HCT116 (cell line): ENCODE measurements at regions not wholly inside any gene's neighbourhood (a gene's known extent, or its start where the extent isn't known, plus 50 kb on each side); places are given as distances from the start of the nearest gene placed in this dataset.

Experiments
- ATAC-seq: fragments of 200-7000 bp; cut with Tn5 transposase; 2 replicates; pipeline ENCODE4 v1.9.1; 2020; ENCODE audit warnings: mild to moderate bottlenecking, moderate library complexity
- BruUV-seq: library from RNA; stranded (reverse); fragments of 400-500 nt; replicated peaks from 2 replicates; lab custom pipeline; 2021; lab: Mats Ljungman, UMichigan
- CTCF ChIA-PET: fragments of 300-600 bp; sonication (Branson Sonifier 250); formaldehyde crosslinking; loops from one replicate; lab custom pipeline; 2021; ENCODE audit warnings: antibody characterized with exemption; lab: Charles Lee
- POLR2A ChIA-PET: fragments of 300-600, 350-600 bp; sonication (Branson Sonifier 250); formaldehyde crosslinking; loops from one replicate; lab custom pipeline; 2021; ENCODE audit warnings: antibody characterized with exemption; lab: Charles Lee
- RAD21 ChIA-PET, 2 experiments: fragments of 300-600 bp; sonication (Branson Sonifier 250); formaldehyde crosslinking; loops; one replicate each; lab custom pipeline; 2023; ENCODE audit warnings: low total read pairs in 2 of 2; ENCODE audit not compliant: uncharacterized antibody in 2 of 2, unreplicated experiment in 2 of 2, low non-redundant PET in 1 of 2; lab: Charles Lee
- DNase-seq: peaks from one replicate; pipeline ENCODE4 v3.0.0-alpha.2; 2010; ENCODE audit warnings: low read depth, low spot score
- H2AFZ ChIP-seq: fragments of 200-600 bp; shearing (Covaris generic), sonication (generic); 2 replicates; pipeline ENCODE4 v1.6.1; 2017; ENCODE audit warnings: low read depth, mixed run types, mixed read lengths, antibody characterized with exemption, low read length; ENCODE audit not compliant: poor library complexity, severe bottlenecking
- H3K27ac ChIP-seq: 2 replicates; pipeline ENCODE4 v1.5.1; 2012; ENCODE audit warnings: low read depth, low read length
- H3K27me3 ChIP-seq: fragments of 200-600 bp; sonication (generic); 2 replicates; pipeline ENCODE4 v1.6.1; 2016; ENCODE audit warnings: mixed run types, low read length, mixed read lengths; ENCODE audit not compliant: insufficient read depth
- H3K36me3 ChIP-seq, 2 experiments: fragments of 200-500 bp in 1 of 2; fragments of 200-600 bp in 1 of 2; sonication (Bioruptor generic) in 1 of 2; sonication (generic) in 1 of 2; 2 replicates each; pipeline versions ENCODE4 v1.5.1 to v1.6.1; 2014 to 2016; ENCODE audit warnings: low read length in 2 of 2, inconsistent platforms in 1 of 2, mixed read lengths in 1 of 2, mixed run types in 1 of 2; ENCODE audit not compliant: insufficient read depth in 2 of 2, control insufficient read depth in 1 of 2
- H3K4me1 ChIP-seq, 2 experiments: fragments of 200-600 bp in 1 of 2; sonication (generic) in 1 of 2; 2 replicates each; pipeline versions ENCODE4 v1.5.1 to v1.6.1; 2012 to 2017; ENCODE audit warnings: low read length in 2 of 2, inconsistent platforms in 1 of 2, mild to moderate bottlenecking in 1 of 2, mixed read lengths in 1 of 2, mixed run types in 1 of 2, moderate library complexity in 1 of 2; ENCODE audit not compliant: insufficient read depth in 2 of 2, control insufficient read depth in 1 of 2
- H3K4me2 ChIP-seq: fragments of 200-600 bp; sonication (generic); 2 replicates; pipeline ENCODE4 v1.6.1; 2017; ENCODE audit warnings: mixed run types, low read length, mixed read lengths
- H3K4me3 ChIP-seq, 2 experiments: fragments of 200-600 bp in 1 of 2; sonication (generic) in 1 of 2; replicated peaks in 1 of 2; 2 replicates each; pipeline ENCODE4 v1.5.1; 2011 to 2016; ENCODE audit warnings: low read length in 2 of 2, control low read depth in 1 of 2, low read depth in 1 of 2, mild to moderate bottlenecking in 1 of 2, mixed read lengths in 1 of 2, mixed run types in 1 of 2
- H3K79me2 ChIP-seq: fragments of 200-600 bp; sonication (generic); 2 replicates; pipeline ENCODE4 v1.6.1; 2017; ENCODE audit warnings: mild to moderate bottlenecking, mixed run types, low read length, moderate library complexity, mixed read lengths; ENCODE audit not compliant: insufficient read depth
- H3K9ac ChIP-seq: fragments of 200-600 bp; sonication (generic); 2 replicates; pipeline ENCODE4 v1.6.1; 2016; ENCODE audit warnings: low read length, mixed read lengths
- H3K9me2 ChIP-seq: fragments of 200-600 bp; sonication (generic), shearing (Covaris generic); 2 replicates; pipeline ENCODE4 v1.6.1; 2017; ENCODE audit warnings: mixed run types, mild to moderate bottlenecking, moderate library complexity; ENCODE audit not compliant: insufficient read depth
- H3K9me3 ChIP-seq, 2 experiments: fragments of 200-500 bp in 1 of 2; fragments of 200-600 bp in 1 of 2; sonication (Bioruptor generic) in 1 of 2; sonication (generic) in 1 of 2; 2 replicates each; pipeline ENCODE4 v1.6.1; 2014 to 2017; ENCODE audit warnings: low read length in 2 of 2, mixed read lengths in 2 of 2, inconsistent platforms in 1 of 2, low read depth in 1 of 2, mild to moderate bottlenecking in 1 of 2, mixed run types in 1 of 2, moderate library complexity in 1 of 2; ENCODE audit not compliant: control insufficient read depth in 1 of 2, insufficient read depth in 1 of 2
- H4K20me1 ChIP-seq: fragments of 200-600 bp; sonication (generic), shearing (Covaris generic); 2 replicates; pipeline ENCODE4 v1.6.1; 2017; ENCODE audit warnings: mixed run types, mild to moderate bottlenecking, moderate library complexity; ENCODE audit not compliant: insufficient read depth
- EGR1 ChIP-seq: IDR thresholded peaks from 2 replicates; pipeline ENCODE4 v1.6.1; 2012; ENCODE audit warnings: low read depth
- POLR2A ChIP-seq: IDR thresholded peaks from 2 replicates; pipeline ENCODE4 v1.7.0; 2011; ENCODE audit warnings: borderline replicate concordance; ENCODE audit not compliant: insufficient read depth, insufficient read length; ENCODE audit errors: extremely low read depth
- POLR2AphosphoS5 ChIP-seq: IDR thresholded peaks from 2 replicates; pipeline ENCODE4 v1.6.1; 2011; ENCODE audit warnings: mild to moderate bottlenecking, low read depth, low read length, moderate library complexity
- RAD21 ChIP-seq: IDR thresholded peaks from 2 replicates; pipeline ENCODE4 v1.6.1; 2012; ENCODE audit warnings: low read depth, mild to moderate bottlenecking
- YY1 ChIP-seq: IDR thresholded peaks from 2 replicates; pipeline ENCODE4 v1.6.1; 2011; ENCODE audit warnings: low read length, low read depth, moderate library complexity, mild to moderate bottlenecking; ENCODE audit not compliant: insufficient replicate concordance; ENCODE audit errors: extremely low read depth
- ZFX ChIP-seq: fragments of 450-650 bp; IDR thresholded peaks from 2 replicates; pipeline ENCODE4 v1.6.1; 2017
- intact Hi-C: fragments of 100-400 bp; cut with micrococcal nuclease; formaldehyde crosslinking; loops from 2 replicates; pipeline ENCODE4 v1.10.0; 2022
- TF ChIP-seq, protein P1 (sequence below): IDR thresholded peaks from 2 replicates; pipeline ENCODE4 v1.6.1; 2011; ENCODE audit warnings: mild to moderate bottlenecking, low read length, moderate library complexity; ENCODE audit not compliant: insufficient replicate concordance; ENCODE audit errors: extremely low read depth
- TF ChIP-seq, protein P2 (sequence below), 3 experiments: fragments of 200-600 bp in 1 of 3; sonication (generic) in 1 of 3; IDR thresholded peaks in 2 of 3; conservative IDR thresholded peaks in 1 of 3; 2 replicates each; pipeline ENCODE4 v1.5.1; 2012 to 2017; ENCODE audit warnings: low read depth in 2 of 3, low read length in 2 of 3, antibody characterized with exemption in 1 of 3, borderline replicate concordance in 1 of 3, control low read depth in 1 of 3, mild to moderate bottlenecking in 1 of 3, mixed read lengths in 1 of 3, mixed run types in 1 of 3, moderate library complexity in 1 of 3; ENCODE audit not compliant: insufficient read depth in 1 of 3
- TF ChIP-seq, protein P3 (sequence below): IDR thresholded peaks from 2 replicates; pipeline ENCODE4 v1.6.1; 2012

DNA sequence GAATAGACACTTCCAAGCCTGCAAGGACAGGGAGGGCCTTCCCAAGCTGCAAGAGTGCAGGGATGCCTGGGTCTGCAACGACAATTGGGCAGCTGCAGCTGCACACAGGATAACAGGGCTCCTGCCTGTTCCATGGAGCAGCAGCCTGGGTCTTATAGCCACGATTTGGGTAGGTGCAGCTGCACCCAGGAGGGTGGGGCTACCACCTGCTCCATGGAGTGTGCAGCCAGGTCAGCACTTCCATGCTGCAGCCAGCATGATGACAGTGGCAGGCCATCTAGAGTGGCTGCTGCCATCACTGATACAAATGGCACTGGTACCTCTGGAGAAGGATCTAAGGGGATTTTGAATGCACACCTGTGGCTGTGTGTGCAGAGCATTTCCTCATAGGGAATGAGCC, 528.5 kb downstream of the DSC3 start:
- DNase-seq (no peak), ATAC-seq (no peak)
- no peak overlapping the region for H3K9ac ChIP-seq
- H3K36me3 ChIP-seq, result no peaks in the 10 kb centered on the region
- CTCF ChIA-PET, result no interaction called here
- TF ChIP-seq ZFX (no peak), YY1 (no peak), POLR2AphosphoS5 (no peak), POLR2A (no peak), EGR1 (no peak), RAD21 (no peak)
- TF ChIP-seq, protein P1, sequence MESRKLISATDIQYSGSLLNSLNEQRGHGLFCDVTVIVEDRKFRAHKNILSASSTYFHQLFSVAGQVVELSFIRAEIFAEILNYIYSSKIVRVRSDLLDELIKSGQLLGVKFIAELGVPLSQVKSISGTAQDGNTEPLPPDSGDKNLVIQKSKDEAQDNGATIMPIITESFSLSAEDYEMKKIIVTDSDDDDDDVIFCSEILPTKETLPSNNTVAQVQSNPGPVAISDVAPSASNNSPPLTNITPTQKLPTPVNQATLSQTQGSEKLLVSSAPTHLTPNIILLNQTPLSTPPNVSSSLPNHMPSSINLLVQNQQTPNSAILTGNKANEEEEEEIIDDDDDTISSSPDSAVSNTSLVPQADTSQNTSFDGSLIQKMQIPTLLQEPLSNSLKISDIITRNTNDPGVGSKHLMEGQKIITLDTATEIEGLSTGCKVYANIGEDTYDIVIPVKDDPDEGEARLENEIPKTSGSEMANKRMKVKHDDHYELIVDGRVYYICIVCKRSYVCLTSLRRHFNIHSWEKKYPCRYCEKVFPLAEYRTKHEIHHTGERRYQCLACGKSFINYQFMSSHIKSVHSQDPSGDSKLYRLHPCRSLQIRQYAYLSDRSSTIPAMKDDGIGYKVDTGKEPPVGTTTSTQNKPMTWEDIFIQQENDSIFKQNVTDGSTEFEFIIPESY, result no peak
- TF ChIP-seq, protein P2, sequence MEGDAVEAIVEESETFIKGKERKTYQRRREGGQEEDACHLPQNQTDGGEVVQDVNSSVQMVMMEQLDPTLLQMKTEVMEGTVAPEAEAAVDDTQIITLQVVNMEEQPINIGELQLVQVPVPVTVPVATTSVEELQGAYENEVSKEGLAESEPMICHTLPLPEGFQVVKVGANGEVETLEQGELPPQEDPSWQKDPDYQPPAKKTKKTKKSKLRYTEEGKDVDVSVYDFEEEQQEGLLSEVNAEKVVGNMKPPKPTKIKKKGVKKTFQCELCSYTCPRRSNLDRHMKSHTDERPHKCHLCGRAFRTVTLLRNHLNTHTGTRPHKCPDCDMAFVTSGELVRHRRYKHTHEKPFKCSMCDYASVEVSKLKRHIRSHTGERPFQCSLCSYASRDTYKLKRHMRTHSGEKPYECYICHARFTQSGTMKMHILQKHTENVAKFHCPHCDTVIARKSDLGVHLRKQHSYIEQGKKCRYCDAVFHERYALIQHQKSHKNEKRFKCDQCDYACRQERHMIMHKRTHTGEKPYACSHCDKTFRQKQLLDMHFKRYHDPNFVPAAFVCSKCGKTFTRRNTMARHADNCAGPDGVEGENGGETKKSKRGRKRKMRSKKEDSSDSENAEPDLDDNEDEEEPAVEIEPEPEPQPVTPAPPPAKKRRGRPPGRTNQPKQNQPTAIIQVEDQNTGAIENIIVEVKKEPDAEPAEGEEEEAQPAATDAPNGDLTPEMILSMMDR (IDR thresholded peaks at IDR 0.05 in 2 of 3, conservative IDR thresholded peaks at IDR 0.05 in 1 of 3; ENCODE audit: borderline replicate concordance in 1 of 3, insufficient read depth in 1 of 3, low read depth in 2 of 3, low read length in 2 of 3), result no peak
- TF ChIP-seq, protein P3, sequence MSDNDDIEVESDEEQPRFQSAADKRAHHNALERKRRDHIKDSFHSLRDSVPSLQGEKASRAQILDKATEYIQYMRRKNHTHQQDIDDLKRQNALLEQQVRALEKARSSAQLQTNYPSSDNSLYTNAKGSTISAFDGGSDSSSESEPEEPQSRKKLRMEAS, result no peak
- no peak overlapping the region for H2AFZ ChIP-seq
- RAD21 ChIA-PET, result no interaction called here
- H3K79me2 ChIP-seq, result no peaks in the 10 kb centered on the region
- no peaks in the 10 kb centered on the region for H3K9me2 ChIP-seq
- no peaks in the 10 kb centered on the region for H3K9me3 ChIP-seq
- H3K27me3 ChIP-seq, result no peaks in the 10 kb centered on the region
- H3K27ac ChIP-seq, result no peak overlapping the region
- no peak overlapping the region for H3K4me3 ChIP-seq
- intact Hi-C loops, result no loop called here
- POLR2A ChIA-PET, result no interaction called here
- no peaks in the 10 kb centered on the region for H3K4me1 ChIP-seq
- H4K20me1 ChIP-seq, result no peaks in the 10 kb centered on the region
- no TSS peak for BruUV-seq
- H3K4me2 ChIP-seq, result no peak overlapping the region
